ENCODE measurements at regions not wholly inside any gene's neighbourhood (a gene's known extent, or its start where the extent isn't known, plus 50 kb on each side); places are given as distances from the start of the nearest gene placed in this dataset.

- no peaks in the 10 kb centered on the region for H3K79me2 ChIP-seq (ENCODE audit: low read length)
- no peaks in the 10 kb centered on the region for H3F3A ChIP-seq (ENCODE audit: insufficient read depth, low read length)
- no peak overlapping the region for H3K4me2 ChIP-seq (ENCODE audit: low read depth, low read length)
- DNase-seq: no peak
- no peaks in the 10 kb centered on the region for H3K27me3 ChIP-seq (replicated peaks; ENCODE audit: insufficient read depth, low read length)
- H3K36me3 ChIP-seq (replicated peaks; ENCODE audit: insufficient read depth, low read length): no peaks in the 10 kb centered on the region
- no peaks in the 10 kb centered on the region for H3K9me3 ChIP-seq (replicated peaks; ENCODE audit: insufficient read depth, low read length)
- H3K9me2 ChIP-seq (replicated peaks; ENCODE audit: insufficient read depth, low read length): no peaks in the 10 kb centered on the region
- TF ChIP-seq, protein P1, sequence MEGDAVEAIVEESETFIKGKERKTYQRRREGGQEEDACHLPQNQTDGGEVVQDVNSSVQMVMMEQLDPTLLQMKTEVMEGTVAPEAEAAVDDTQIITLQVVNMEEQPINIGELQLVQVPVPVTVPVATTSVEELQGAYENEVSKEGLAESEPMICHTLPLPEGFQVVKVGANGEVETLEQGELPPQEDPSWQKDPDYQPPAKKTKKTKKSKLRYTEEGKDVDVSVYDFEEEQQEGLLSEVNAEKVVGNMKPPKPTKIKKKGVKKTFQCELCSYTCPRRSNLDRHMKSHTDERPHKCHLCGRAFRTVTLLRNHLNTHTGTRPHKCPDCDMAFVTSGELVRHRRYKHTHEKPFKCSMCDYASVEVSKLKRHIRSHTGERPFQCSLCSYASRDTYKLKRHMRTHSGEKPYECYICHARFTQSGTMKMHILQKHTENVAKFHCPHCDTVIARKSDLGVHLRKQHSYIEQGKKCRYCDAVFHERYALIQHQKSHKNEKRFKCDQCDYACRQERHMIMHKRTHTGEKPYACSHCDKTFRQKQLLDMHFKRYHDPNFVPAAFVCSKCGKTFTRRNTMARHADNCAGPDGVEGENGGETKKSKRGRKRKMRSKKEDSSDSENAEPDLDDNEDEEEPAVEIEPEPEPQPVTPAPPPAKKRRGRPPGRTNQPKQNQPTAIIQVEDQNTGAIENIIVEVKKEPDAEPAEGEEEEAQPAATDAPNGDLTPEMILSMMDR (IDR thresholded peaks at IDR 0.05; ENCODE audit: low read length): no peak
- TF ChIP-seq EZH2phosphoT487 (IDR thresholded peaks at IDR 0.05; ENCODE audit: low read length) (no peak), EZH2 (optimal IDR thresholded peaks at IDR 0.05; ENCODE audit: low read depth, low read length) (no peak)
- no peak overlapping the region for H2AFZ ChIP-seq (ENCODE audit: low read length)
- no peaks in the 10 kb centered on the region for H3K4me1 ChIP-seq (ENCODE audit: low read length)
- no peak overlapping the region for H3K9ac ChIP-seq (ENCODE audit: low read length)
- H4K20me1 ChIP-seq (ENCODE audit: insufficient read depth, low read length): no peaks in the 10 kb centered on the region
- H3K27ac ChIP-seq (ENCODE audit: low read length): no peak overlapping the region
- H3K4me3 ChIP-seq (ENCODE audit: low read length): no peak overlapping the region
Observed at GRCh38 chr4:124234771-124235170, 477.8 kb downstream of the ANKRD50 start.

DNA sequence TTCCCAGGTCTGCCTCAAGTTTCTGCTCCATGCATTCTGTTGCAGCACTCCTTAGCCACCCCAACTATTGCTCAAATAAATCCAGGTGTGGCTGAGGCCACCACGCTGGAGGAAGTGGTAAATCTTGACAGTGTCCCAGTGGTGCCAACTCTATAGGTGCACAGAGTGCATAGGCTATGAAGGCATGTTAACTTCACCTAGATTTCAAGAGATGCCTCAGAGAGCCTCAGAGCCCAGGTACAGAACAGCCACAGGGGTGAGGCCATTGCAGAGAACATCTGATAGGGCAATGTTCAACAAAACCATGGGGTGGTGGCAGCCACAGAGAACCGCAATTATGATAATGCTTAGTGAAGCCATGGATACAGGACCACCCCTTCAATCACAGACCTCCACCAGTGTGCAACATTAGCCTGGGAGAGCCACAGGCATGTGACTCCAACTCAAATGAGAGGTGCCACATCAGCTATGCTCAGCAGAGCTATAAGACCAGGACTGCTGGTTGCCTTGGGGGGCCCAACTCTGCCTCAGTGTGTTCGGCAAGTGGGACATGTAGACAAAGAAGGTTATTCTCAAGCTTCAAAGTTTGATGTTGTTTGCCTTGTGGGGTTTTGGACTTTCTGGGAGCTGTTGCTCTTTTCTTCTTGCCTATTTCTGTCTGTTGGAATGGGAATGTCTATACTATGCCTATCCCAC is 468.7 kb downstream of the ANKRD50 start:
- TF ChIP-seq EZH2 (optimal IDR thresholded peaks at IDR 0.05; ENCODE audit: low read depth, low read length) (no peak), EZH2phosphoT487 (IDR thresholded peaks at IDR 0.05; ENCODE audit: low read length) (no peak)
- TF ChIP-seq, protein P1 (IDR thresholded peaks at IDR 0.05; ENCODE audit: low read length): no peak
- no peaks in the 10 kb centered on the region for H3K9me3 ChIP-seq (replicated peaks; ENCODE audit: insufficient read depth, low read length)

DNA sequence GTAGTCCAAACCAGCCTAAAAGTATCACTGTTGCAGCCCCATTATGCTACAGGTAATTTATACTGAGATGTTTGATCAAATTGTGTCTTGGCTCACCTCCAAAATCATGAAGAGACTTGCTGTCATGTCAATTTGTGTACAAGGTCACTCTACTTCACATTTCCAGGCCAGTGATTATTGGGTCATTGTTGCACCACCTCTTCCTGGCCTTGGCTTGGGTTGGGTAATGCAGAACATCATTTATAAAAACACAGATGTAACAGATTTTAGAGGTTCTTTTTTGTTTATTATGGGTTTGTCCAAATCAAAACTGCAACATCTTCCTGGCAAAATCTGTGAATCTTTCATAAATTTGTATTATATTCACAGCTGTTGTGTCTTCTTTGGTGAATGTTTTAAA is 459.5 kb downstream of the ANKRD50 start:
- no peaks in the 10 kb centered on the region for H3K27me3 ChIP-seq (replicated peaks; ENCODE audit: insufficient read depth, low read length)

More for the DNA sequence above, 468.7 kb downstream of the ANKRD50 start:
- no peaks in the 10 kb centered on the region for H3K79me2 ChIP-seq (ENCODE audit: low read length)
- H3K4me1 ChIP-seq (ENCODE audit: low read length): no peaks in the 10 kb centered on the region
- no peak overlapping the region for H3K4me2 ChIP-seq (ENCODE audit: low read depth, low read length)
- H3K9me2 ChIP-seq (replicated peaks; ENCODE audit: insufficient read depth, low read length): no peaks in the 10 kb centered on the region
- H3K4me3 ChIP-seq (ENCODE audit: low read length): no peak overlapping the region
- DNase-seq: no peak
- H3K9ac ChIP-seq (ENCODE audit: low read length): no peak overlapping the region
- H4K20me1 ChIP-seq (ENCODE audit: insufficient read depth, low read length): no peaks in the 10 kb centered on the region
- H3K36me3 ChIP-seq (replicated peaks; ENCODE audit: insufficient read depth, low read length): no peaks in the 10 kb centered on the region
- H2AFZ ChIP-seq (ENCODE audit: low read length): no peak overlapping the region
- no peaks in the 10 kb centered on the region for H3K27me3 ChIP-seq (replicated peaks; ENCODE audit: insufficient read depth, low read length)
- no peak overlapping the region for H3K27ac ChIP-seq (ENCODE audit: low read length)
- no peaks in the 10 kb centered on the region for H3F3A ChIP-seq (ENCODE audit: insufficient read depth, low read length)

More for the DNA sequence above, 459.5 kb downstream of the ANKRD50 start:
- Histone ChIP-seq H3K4me2 (ENCODE audit: low read depth, low read length) (no peak overlapping the region), H3K79me2 (ENCODE audit: low read length) (no peaks in the 10 kb centered on the region), H3K4me1 (ENCODE audit: low read length) (no peaks in the 10 kb centered on the region), H3K9ac (ENCODE audit: low read length) (no peak overlapping the region), H3K36me3 (replicated peaks; ENCODE audit: insufficient read depth, low read length) (no peaks in the 10 kb centered on the region), H3F3A (ENCODE audit: insufficient read depth, low read length) (no peaks in the 10 kb centered on the region), H3K9me3 (replicated peaks; ENCODE audit: insufficient read depth, low read length) (no peaks in the 10 kb centered on the region), H3K27ac (ENCODE audit: low read length) (no peak overlapping the region), H3K4me3 (ENCODE audit: low read length) (no peak overlapping the region), H2AFZ (ENCODE audit: low read length) (no peak overlapping the region), H3K9me2 (replicated peaks; ENCODE audit: insufficient read depth, low read length) (no peaks in the 10 kb centered on the region), H4K20me1 (ENCODE audit: insufficient read depth, low read length) (no peaks in the 10 kb centered on the region)
- DNase-seq: no peak
- TF ChIP-seq EZH2phosphoT487 (IDR thresholded peaks at IDR 0.05; ENCODE audit: low read length) (no peak), EZH2 (optimal IDR thresholded peaks at IDR 0.05; ENCODE audit: low read depth, low read length) (no peak)
- TF ChIP-seq, protein P1 (IDR thresholded peaks at IDR 0.05; ENCODE audit: low read length): no peak

All from MM.1S (cell line).